Choroid plexus epithelial cell (primary cell): ENCODE measurements at regions not wholly inside any gene's neighbourhood (a gene's known extent, or its start where the extent isn't known, plus 50 kb on each side); places are given as distances from the start of the nearest gene placed in this dataset.

Source experiments
- DNase-seq: peaks from one replicate; pipeline ENCODE4 v3.0.0-alpha.2; 2010; ENCODE audit warnings: low read depth
- H3K4me3 ChIP-seq: 2 replicates; pipeline ENCODE4 v1.5.1; 2011; ENCODE audit warnings: low read depth, mild to moderate bottlenecking, control low read depth, low read length, moderate library complexity
- TF ChIP-seq, protein P1 (sequence below): conservative IDR thresholded peaks from 2 replicates; pipeline ENCODE4 v1.5.1; 2011; ENCODE audit warnings: low read depth, mild to moderate bottlenecking, control low read depth, inconsistent platforms, low read length, moderate library complexity

GRCh38 chr4:74528178-74528577 is 83.2 kb downstream of the AREG start:
- no peak for DNase-seq
- TF ChIP-seq, protein P1, sequence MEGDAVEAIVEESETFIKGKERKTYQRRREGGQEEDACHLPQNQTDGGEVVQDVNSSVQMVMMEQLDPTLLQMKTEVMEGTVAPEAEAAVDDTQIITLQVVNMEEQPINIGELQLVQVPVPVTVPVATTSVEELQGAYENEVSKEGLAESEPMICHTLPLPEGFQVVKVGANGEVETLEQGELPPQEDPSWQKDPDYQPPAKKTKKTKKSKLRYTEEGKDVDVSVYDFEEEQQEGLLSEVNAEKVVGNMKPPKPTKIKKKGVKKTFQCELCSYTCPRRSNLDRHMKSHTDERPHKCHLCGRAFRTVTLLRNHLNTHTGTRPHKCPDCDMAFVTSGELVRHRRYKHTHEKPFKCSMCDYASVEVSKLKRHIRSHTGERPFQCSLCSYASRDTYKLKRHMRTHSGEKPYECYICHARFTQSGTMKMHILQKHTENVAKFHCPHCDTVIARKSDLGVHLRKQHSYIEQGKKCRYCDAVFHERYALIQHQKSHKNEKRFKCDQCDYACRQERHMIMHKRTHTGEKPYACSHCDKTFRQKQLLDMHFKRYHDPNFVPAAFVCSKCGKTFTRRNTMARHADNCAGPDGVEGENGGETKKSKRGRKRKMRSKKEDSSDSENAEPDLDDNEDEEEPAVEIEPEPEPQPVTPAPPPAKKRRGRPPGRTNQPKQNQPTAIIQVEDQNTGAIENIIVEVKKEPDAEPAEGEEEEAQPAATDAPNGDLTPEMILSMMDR = no peak

GRCh38 chr4:74529284-74530041 is 84.5 kb downstream of the AREG start:
- no peak overlapping the region for H3K4me3 ChIP-seq
- no peak for DNase-seq
- TF ChIP-seq, protein P1 = no peak

More at GRCh38 chr4:74528178-74528577, 83.2 kb downstream of the AREG start:
- no peak overlapping the region for H3K4me3 ChIP-seq

DNA sequence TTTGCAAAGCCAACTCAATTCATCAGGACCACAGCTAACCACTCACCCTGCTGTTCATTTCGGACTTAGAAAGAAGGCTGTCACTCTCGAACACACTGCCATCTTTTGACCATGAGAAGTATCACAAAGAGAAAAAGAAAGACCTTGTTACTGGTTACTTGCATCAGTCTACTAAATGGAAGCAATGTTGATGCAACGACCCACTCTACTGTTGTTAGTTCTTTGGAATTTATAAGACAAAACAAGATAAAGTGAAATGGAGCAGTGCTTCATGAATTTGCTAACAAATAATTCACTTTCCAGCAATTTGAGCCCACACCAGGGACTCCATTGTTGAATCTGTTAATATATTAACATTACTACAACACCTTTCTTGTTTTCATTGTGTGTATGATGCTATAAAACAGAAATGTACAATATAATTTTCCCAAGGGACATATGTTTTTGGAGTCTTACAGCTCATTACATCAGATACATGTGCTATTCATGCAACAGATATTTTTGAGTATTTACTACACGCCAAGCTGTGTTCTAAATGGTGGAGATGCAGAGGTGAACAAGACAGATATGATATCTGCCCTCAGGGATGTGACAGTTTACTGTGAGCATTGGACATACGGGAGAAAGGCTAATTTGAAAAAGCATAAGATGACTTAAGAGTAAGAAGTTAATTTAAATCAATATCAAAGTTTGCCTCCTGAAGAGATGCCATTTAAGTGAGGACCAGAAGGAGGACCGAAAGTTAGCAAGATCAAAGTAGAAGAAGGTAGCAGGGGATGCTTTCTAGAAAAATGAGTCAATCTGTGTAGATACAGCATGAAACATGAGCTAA is 87.2 kb downstream of the AREG start:
- H3K4me3 ChIP-seq = no peak overlapping the region
- DNase-seq = peak; percentile 98
- TF ChIP-seq, protein P1 = peak; percentile 87

DNA sequence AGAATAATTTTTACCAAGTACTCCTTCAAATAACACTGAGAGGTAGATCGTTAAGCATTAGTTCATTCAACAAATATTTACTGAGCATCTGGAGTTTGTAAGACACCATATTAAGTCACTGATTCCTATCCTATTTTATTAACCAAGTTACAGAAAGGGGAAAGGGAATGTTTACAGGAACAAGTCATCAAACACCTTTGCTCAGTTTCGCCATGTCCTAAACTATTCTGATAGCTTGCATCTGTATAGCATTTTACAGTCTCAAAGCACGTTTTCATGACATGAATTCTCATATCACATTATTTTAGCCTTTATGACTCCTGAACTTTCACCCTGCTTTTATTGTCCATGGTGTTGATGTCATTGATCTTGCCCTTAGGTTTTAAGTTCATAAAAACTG is 89.2 kb downstream of the AREG start:
- no peak overlapping the region for H3K4me3 ChIP-seq
- TF ChIP-seq, protein P1 = no peak
- DNase-seq = no peak

- TF ChIP-seq, protein P1 = no peak
- no peak overlapping the region for H3K4me3 ChIP-seq
- DNase-seq = no peak
Measured at GRCh38 chr4:74534936-74535335, 90.0 kb downstream of the AREG start.

GRCh38 chr4:74535512-74535911 is 90.6 kb downstream of the AREG start:
- H3K4me3 ChIP-seq = no peak overlapping the region
- TF ChIP-seq, protein P1 = no peak
- DNase-seq = no peak
